OCI-LY1 (cell line): ENCODE measurements at regions not wholly inside any gene's neighbourhood (a gene's known extent, or its start where the extent isn't known, plus 50 kb on each side); places are given as distances from the start of the nearest gene placed in this dataset.

Experiments
- H2AFZ ChIP-seq: fragments of 200-600 bp; sonication (generic), shearing (Covaris generic); 2 replicates; pipeline ENCODE4 v1.6.0; 2014; ENCODE audit warnings: antibody characterized with exemption, mild to moderate bottlenecking, low read length
- H3F3A ChIP-seq: fragments of 200-600 bp; sonication (generic), shearing (Covaris generic); 2 replicates; pipeline ENCODE4 v1.6.0; 2014; ENCODE audit warnings: mild to moderate bottlenecking, antibody characterized with exemption, low read length, moderate library complexity; ENCODE audit not compliant: insufficient read depth
- H3K27ac ChIP-seq: fragments of 200-600 bp; sonication (generic); 2 replicates; pipeline ENCODE4 v1.5.1; 2014; ENCODE audit warnings: low read length, mixed run types, mild to moderate bottlenecking, low read depth; ENCODE audit not compliant: poor library complexity, severe bottlenecking
- H3K27me3 ChIP-seq: fragments of 200-600 bp; sonication (generic); 2 replicates; pipeline ENCODE4 v1.6.0; 2014; ENCODE audit warnings: antibody characterized with exemption, mild to moderate bottlenecking, low read length, moderate library complexity; ENCODE audit not compliant: insufficient read depth
- H3K36me3 ChIP-seq: fragments of 200-600 bp; sonication (generic); 2 replicates; pipeline ENCODE4 v1.6.1; 2014; ENCODE audit warnings: mild to moderate bottlenecking, antibody characterized with exemption, low read length, moderate library complexity, mixed read lengths; ENCODE audit not compliant: insufficient read depth
- H3K4me1 ChIP-seq: fragments of 200-600 bp; sonication (generic); 2 replicates; pipeline ENCODE4 v1.5.1; 2014; ENCODE audit warnings: mild to moderate bottlenecking, low read length, moderate library complexity; ENCODE audit not compliant: insufficient read depth, severe bottlenecking
- H3K4me2 ChIP-seq: fragments of 200-600 bp; sonication (generic), shearing (Covaris generic); 2 replicates; pipeline ENCODE4 v1.6.1; 2014; ENCODE audit warnings: low read length
- H3K4me3 ChIP-seq: fragments of 200-600 bp; sonication (generic); 2 replicates; pipeline ENCODE4 v1.5.1; 2014; ENCODE audit warnings: low read length, low read depth, mild to moderate bottlenecking, mixed read lengths; ENCODE audit not compliant: poor library complexity, severe bottlenecking
- H3K79me2 ChIP-seq: fragments of 200-600 bp; shearing (Covaris generic); 2 replicates; pipeline ENCODE4 v1.6.1; 2016; ENCODE audit warnings: mixed run types, low read length, mixed read lengths; ENCODE audit not compliant: insufficient read depth
- H3K9ac ChIP-seq: fragments of 200-600 bp; sonication (generic), shearing (Covaris generic); 2 replicates; pipeline ENCODE4 v1.6.1; 2014; ENCODE audit warnings: mild to moderate bottlenecking, low read length, mixed read lengths
- H3K9me2 ChIP-seq: fragments of 200-600 bp; sonication (generic), shearing (Covaris generic); 2 replicates; pipeline ENCODE4 v1.6.1; 2014; ENCODE audit warnings: low read depth, mild to moderate bottlenecking, low read length, mixed read lengths
- H3K9me3 ChIP-seq: fragments of 200-600 bp; shearing (Covaris generic); 2 replicates; pipeline ENCODE4 v1.6.1; 2014; ENCODE audit warnings: low read length, mixed read lengths
- H4K20me1 ChIP-seq: fragments of 200-600 bp; sonication (generic), shearing (Covaris generic); 2 replicates; pipeline ENCODE4 v1.6.0; 2016; ENCODE audit warnings: mild to moderate bottlenecking, low read length; ENCODE audit not compliant: insufficient read depth
- CTCF ChIP-seq: fragments of 200-600 bp; sonication (generic), shearing (Covaris generic); IDR thresholded peaks from 2 replicates; pipeline ENCODE4 v1.5.1; 2017; ENCODE audit warnings: mild to moderate bottlenecking, antibody characterized with exemption, low read length, moderate library complexity, mixed read lengths
- EZH2 ChIP-seq: fragments of 200-600 bp; sonication (generic), shearing (Covaris generic); IDR thresholded peaks from 2 replicates; pipeline ENCODE4 v1.8.0; 2017; ENCODE audit warnings: borderline replicate concordance, mixed run types, mild to moderate bottlenecking, antibody characterized with exemption, low read length, moderate library complexity, mixed read lengths

- no peaks in the 10 kb centered on the region for H3K9me2 ChIP-seq
- no peaks in the 10 kb centered on the region for H3K79me2 ChIP-seq
- H3K27ac ChIP-seq = no peak overlapping the region
- no peaks in the 10 kb centered on the region for H4K20me1 ChIP-seq
- H3F3A ChIP-seq = no peaks in the 10 kb centered on the region
- H3K36me3 ChIP-seq = no peaks in the 10 kb centered on the region
- no peak overlapping the region for H3K9ac ChIP-seq
- no peaks in the 10 kb centered on the region for H3K27me3 ChIP-seq
- no peaks in the 10 kb centered on the region for H3K4me1 ChIP-seq
- H3K9me3 ChIP-seq = no peaks in the 10 kb centered on the region
- H3K4me3 ChIP-seq = no peak overlapping the region
- no peak overlapping the region for H3K4me2 ChIP-seq
- no peak for TF ChIP-seq EZH2
- no peak for TF ChIP-seq CTCF
- no peak overlapping the region for H2AFZ ChIP-seq
Observed at GRCh38 chr1:30324251-30325084, 398.9 kb downstream of the MATN1 start.

- Histone ChIP-seq H3K27me3 (no peaks in the 10 kb centered on the region), H4K20me1 (no peaks in the 10 kb centered on the region), H3K9ac (no peak overlapping the region), H3K4me2 (no peak overlapping the region), H2AFZ (no peak overlapping the region), H3K9me3 (no peaks in the 10 kb centered on the region), H3K27ac (no peak overlapping the region), H3K36me3 (no peaks in the 10 kb centered on the region), H3K4me3 (no peak overlapping the region), H3K4me1 (no peaks in the 10 kb centered on the region), H3K79me2 (no peaks in the 10 kb centered on the region), H3K9me2 (no peaks in the 10 kb centered on the region), H3F3A (no peaks in the 10 kb centered on the region)
- TF ChIP-seq CTCF = no peak
- TF ChIP-seq EZH2 = no peak
Observed at GRCh38 chr1:30323841-30324240, 399.5 kb downstream of the MATN1 start.

- H3K79me2 ChIP-seq = no peaks in the 10 kb centered on the region
- no peaks in the 10 kb centered on the region for H3K9me2 ChIP-seq
- no peak overlapping the region for H2AFZ ChIP-seq
- H3K27ac ChIP-seq = no peak overlapping the region
- H3K36me3 ChIP-seq = no peaks in the 10 kb centered on the region
- H3K4me3 ChIP-seq = no peak overlapping the region
- H3K4me1 ChIP-seq = no peaks in the 10 kb centered on the region
- no peak for TF ChIP-seq EZH2
- no peak for TF ChIP-seq CTCF
- H4K20me1 ChIP-seq = no peaks in the 10 kb centered on the region
- H3K9ac ChIP-seq = no peak overlapping the region
- no peaks in the 10 kb centered on the region for H3K9me3 ChIP-seq
- H3K4me2 ChIP-seq = no peak overlapping the region
- H3F3A ChIP-seq = no peaks in the 10 kb centered on the region
- no peaks in the 10 kb centered on the region for H3K27me3 ChIP-seq
Observed at GRCh38 chr1:30323352-30323751, 400.0 kb downstream of the MATN1 start.
